ENCODE measurements at regions not wholly inside any gene's neighbourhood (a gene's known extent, or its start where the extent isn't known, plus 50 kb on each side); places are given as distances from the start of the nearest gene placed in this dataset.

GRCh38 chr12:78580296-78580695 is 284.3 kb upstream of the SYT1 start:
- Mint-ChIP-seq H3K27ac (no peak overlapping the region), H3K27me3 (no peaks in the 10 kb centered on the region), H3K4me1 (ENCODE audit: unreplicated experiment) (peaks cover 6% of the 10 kb centered on the region), H3K36me3 (no peaks in the 10 kb centered on the region), H3K4me3 (no peak overlapping the region), H3K9me3 (peaks cover 7% of the 10 kb centered on the region)
- DNase-seq (ENCODE audit: extremely low spot score, unreplicated experiment), result no peak
- TF ChIP-seq CTCF (conservative IDR thresholded peaks at IDR 0.05), result no peak

GRCh38 chr12:78584695-78585094 is 279.9 kb upstream of the SYT1 start:
- peaks cover 6% of the 10 kb centered on the region for H3K4me1 Mint-ChIP-seq (ENCODE audit: unreplicated experiment)
- H3K36me3 Mint-ChIP-seq, result peaks cover 4% of the 10 kb centered on the region
- no peaks in the 10 kb centered on the region for H3K27me3 Mint-ChIP-seq
- H3K9me3 Mint-ChIP-seq, result peaks cover 7% of the 10 kb centered on the region
- no peak overlapping the region for H3K4me3 Mint-ChIP-seq
- no peak for DNase-seq (ENCODE audit: extremely low spot score, unreplicated experiment)
- no peak overlapping the region for H3K27ac Mint-ChIP-seq
- peak; percentile 43 for TF ChIP-seq CTCF (conservative IDR thresholded peaks at IDR 0.05)

- Mint-ChIP-seq H3K27me3 (no peaks in the 10 kb centered on the region), H3K9me3 (peaks cover 7% of the 10 kb centered on the region), H3K4me3 (no peak overlapping the region), H3K27ac (no peak overlapping the region), H3K4me1 (ENCODE audit: unreplicated experiment) (peaks cover 2% of the 10 kb centered on the region), H3K36me3 (peaks cover 4% of the 10 kb centered on the region)
- DNase-seq (ENCODE audit: extremely low spot score, unreplicated experiment), result no peak
- TF ChIP-seq CTCF (conservative IDR thresholded peaks at IDR 0.05), result no peak
Measured at GRCh38 chr12:78585132-78585531, 279.4 kb upstream of the SYT1 start.

- Mint-ChIP-seq H3K27ac (no peak overlapping the region), H3K4me3 (no peak overlapping the region)
- no peak for TF ChIP-seq CTCF (conservative IDR thresholded peaks at IDR 0.05)
Measured at GRCh38 chr12:78586790-78587189, 277.8 kb upstream of the SYT1 start.

GRCh38 chr12:78599366-78599765 is 265.2 kb upstream of the SYT1 start:
- TF ChIP-seq CTCF (conservative IDR thresholded peaks at IDR 0.05), result no peak
- Mint-ChIP-seq H3K36me3 (no peaks in the 10 kb centered on the region), H3K9me3 (peaks cover 9% of the 10 kb centered on the region), H3K4me1 (ENCODE audit: unreplicated experiment) (no peaks in the 10 kb centered on the region), H3K27ac (no peak overlapping the region), H3K4me3 (no peak overlapping the region), H3K27me3 (no peaks in the 10 kb centered on the region)
- no peak for DNase-seq (ENCODE audit: extremely low spot score, unreplicated experiment)

More at GRCh38 chr12:78586790-78587189, 277.8 kb upstream of the SYT1 start:
- no peaks in the 10 kb centered on the region for H3K4me1 Mint-ChIP-seq (ENCODE audit: unreplicated experiment)
- peaks cover 7% of the 10 kb centered on the region for H3K9me3 Mint-ChIP-seq
- no peak for DNase-seq (ENCODE audit: extremely low spot score, unreplicated experiment)
- no peaks in the 10 kb centered on the region for H3K27me3 Mint-ChIP-seq
- peaks cover 4% of the 10 kb centered on the region for H3K36me3 Mint-ChIP-seq

- no peaks in the 10 kb centered on the region for H3K27me3 Mint-ChIP-seq
- no peak for DNase-seq (ENCODE audit: extremely low spot score, unreplicated experiment)
- no peak overlapping the region for H3K4me3 Mint-ChIP-seq
- no peaks in the 10 kb centered on the region for H3K4me1 Mint-ChIP-seq (ENCODE audit: unreplicated experiment)
- H3K27ac Mint-ChIP-seq, result no peak overlapping the region
- no peaks in the 10 kb centered on the region for H3K36me3 Mint-ChIP-seq
- no peak for TF ChIP-seq CTCF (conservative IDR thresholded peaks at IDR 0.05)
- H3K9me3 Mint-ChIP-seq, result peaks cover 4% of the 10 kb centered on the region
Measured at GRCh38 chr12:78600541-78600940, 264.0 kb upstream of the SYT1 start.

All from type B pancreatic cell (in vitro differentiated cells).